D721Med (cell line): ENCODE measurements at regions not wholly inside any gene's neighbourhood (a gene's known extent, or its start where the extent isn't known, plus 50 kb on each side); places are given as distances from the start of the nearest gene placed in this dataset.

Experiments
- DNase-seq: peaks from one replicate; pipeline ENCODE4 v3.0.0; 2011; ENCODE audit warnings: low spot score; ENCODE audit not compliant: insufficient read length
- FAIRE-seq: peaks from 2 replicates; lab custom pipeline; 2011; peaks lifted over from hg19 to GRCh38; lab: Jason Lieb, UNC
- CTCF ChIP-seq: IDR thresholded peaks from 2 replicates; pipeline ENCODE4 v1.5.1; 2012; ENCODE audit warnings: mild to moderate bottlenecking, control low read depth; ENCODE audit not compliant: insufficient read depth; ENCODE audit errors: missing control alignments

GRCh38 chr4:102429553-102429952 is 71.6 kb upstream of the NFKB1 start:
- no peak for TF ChIP-seq CTCF
- no peak for DNase-seq
- FAIRE-seq = no peak

GRCh38 chr4:102430461-102430910 is 70.7 kb upstream of the NFKB1 start:
- TF ChIP-seq CTCF = no peak
- FAIRE-seq (no peak), DNase-seq (no peak)

GRCh38 chr4:102431608-102431961 is 69.6 kb upstream of the NFKB1 start:
- FAIRE-seq = no peak
- TF ChIP-seq CTCF = no peak
- no peak for DNase-seq

- TF ChIP-seq CTCF = no peak
- FAIRE-seq (no peak), DNase-seq (no peak)
Observed at GRCh38 chr4:102437111-102437510, 64.0 kb upstream of the NFKB1 start.

- FAIRE-seq (no peak), DNase-seq (no peak)
- TF ChIP-seq CTCF = no peak
Observed at GRCh38 chr4:102438396-102439235, 62.5 kb upstream of the NFKB1 start.

GRCh38 chr4:102439236-102439614 is 61.9 kb upstream of the NFKB1 start:
- DNase-seq (no peak), FAIRE-seq (no peak)
- TF ChIP-seq CTCF = no peak

GRCh38 chr4:102439812-102440211 is 61.3 kb upstream of the NFKB1 start:
- FAIRE-seq (no peak), DNase-seq (no peak)
- no peak for TF ChIP-seq CTCF
